Kidney epithelial cell (primary cell): ENCODE measurements at regions not wholly inside any gene's neighbourhood (a gene's known extent, or its start where the extent isn't known, plus 50 kb on each side); places are given as distances from the start of the nearest gene placed in this dataset.
"Not testable (repeated sequence)": the region's sequence is repeated elsewhere in the genome, so short reads cannot be mapped to it uniquely, and the experiment has no call there.

ENCODE experiments used
- DNase-seq: peaks from one replicate; pipeline ENCODE4 v3.0.0-alpha.2; 2010; ENCODE audit warnings: low read depth
- H3K27me3 ChIP-seq: 2 replicates; pipeline ENCODE4 v1.6.0; 2011; ENCODE audit warnings: low read length; ENCODE audit not compliant: control insufficient read depth, insufficient read depth
- H3K36me3 ChIP-seq: 2 replicates; pipeline ENCODE4 v1.5.1; 2011; ENCODE audit warnings: low read length; ENCODE audit not compliant: control insufficient read depth, insufficient read depth
- H3K4me3 ChIP-seq: 2 replicates; pipeline ENCODE4 v1.5.1; 2011; ENCODE audit warnings: low read depth, mild to moderate bottlenecking, control low read depth, low read length
- CTCF ChIP-seq: IDR thresholded peaks from 2 replicates; pipeline ENCODE4 v1.5.1; 2011; ENCODE audit warnings: mild to moderate bottlenecking, moderate library complexity, low read length, control low read depth, inconsistent platforms; ENCODE audit not compliant: insufficient read depth, poor library complexity, severe bottlenecking

GRCh38 chr4:137417676-137418075 lies 114.6 kb downstream of the PCDH18 start:
- Histone ChIP-seq H3K4me3 (no peak overlapping the region), H3K27me3 (no peaks in the 10 kb centered on the region), H3K36me3 (no peaks in the 10 kb centered on the region)
- TF ChIP-seq CTCF: no peak
- DNase-seq: no peak

GRCh38 chr4:137414802-137415201 lies 117.5 kb downstream of the PCDH18 start:
- no peak for DNase-seq
- TF ChIP-seq CTCF: no peak
- H3K27me3 ChIP-seq: no peaks in the 10 kb centered on the region
- no peaks in the 10 kb centered on the region for H3K36me3 ChIP-seq
- no peak overlapping the region for H3K4me3 ChIP-seq

- no peaks in the 10 kb centered on the region for H3K36me3 ChIP-seq
- no peaks in the 10 kb centered on the region for H3K27me3 ChIP-seq
- no peak for DNase-seq
- H3K4me3 ChIP-seq: no peak overlapping the region
- TF ChIP-seq CTCF: no peak
Measured at GRCh38 chr4:137408527-137409177, 123.6 kb downstream of the PCDH18 start.

- H3K4me3 ChIP-seq, H3K27me3 ChIP-seq, DNase-seq, H3K36me3 ChIP-seq: not testable (repeated sequence)
Measured at GRCh38 chr4:137405833-137406232, 126.5 kb downstream of the PCDH18 start.

GRCh38 chr4:137394018-137394417 lies 138.3 kb downstream of the PCDH18 start:
- TF ChIP-seq CTCF: no peak
- H3K36me3 ChIP-seq: no peaks in the 10 kb centered on the region
- H3K4me3 ChIP-seq: no peak overlapping the region
- no peak for DNase-seq
- H3K27me3 ChIP-seq: no peaks in the 10 kb centered on the region

GRCh38 chr4:137393044-137393443 lies 139.2 kb downstream of the PCDH18 start:
- no peak for TF ChIP-seq CTCF
- Histone ChIP-seq H3K4me3 (no peak overlapping the region), H3K36me3 (no peaks in the 10 kb centered on the region), H3K27me3 (no peaks in the 10 kb centered on the region)
- no peak for DNase-seq
